ENCODE measurements at regions not wholly inside any gene's neighbourhood (a gene's known extent, or its start where the extent isn't known, plus 50 kb on each side); places are given as distances from the start of the nearest gene placed in this dataset.

- Histone ChIP-seq H3K4me3 (no peak overlapping the region), H3K27ac (no peak overlapping the region), H3K27me3 (no peaks in the 10 kb centered on the region), H3K9me3 (no peaks in the 10 kb centered on the region), H3K4me1 (no peaks in the 10 kb centered on the region), H3K36me3 (no peaks in the 10 kb centered on the region)
- intact Hi-C loops (cut with DNase I; ENCODE audit: low total_unique reads) = no loop called here
- TF ChIP-seq, protein P1, sequence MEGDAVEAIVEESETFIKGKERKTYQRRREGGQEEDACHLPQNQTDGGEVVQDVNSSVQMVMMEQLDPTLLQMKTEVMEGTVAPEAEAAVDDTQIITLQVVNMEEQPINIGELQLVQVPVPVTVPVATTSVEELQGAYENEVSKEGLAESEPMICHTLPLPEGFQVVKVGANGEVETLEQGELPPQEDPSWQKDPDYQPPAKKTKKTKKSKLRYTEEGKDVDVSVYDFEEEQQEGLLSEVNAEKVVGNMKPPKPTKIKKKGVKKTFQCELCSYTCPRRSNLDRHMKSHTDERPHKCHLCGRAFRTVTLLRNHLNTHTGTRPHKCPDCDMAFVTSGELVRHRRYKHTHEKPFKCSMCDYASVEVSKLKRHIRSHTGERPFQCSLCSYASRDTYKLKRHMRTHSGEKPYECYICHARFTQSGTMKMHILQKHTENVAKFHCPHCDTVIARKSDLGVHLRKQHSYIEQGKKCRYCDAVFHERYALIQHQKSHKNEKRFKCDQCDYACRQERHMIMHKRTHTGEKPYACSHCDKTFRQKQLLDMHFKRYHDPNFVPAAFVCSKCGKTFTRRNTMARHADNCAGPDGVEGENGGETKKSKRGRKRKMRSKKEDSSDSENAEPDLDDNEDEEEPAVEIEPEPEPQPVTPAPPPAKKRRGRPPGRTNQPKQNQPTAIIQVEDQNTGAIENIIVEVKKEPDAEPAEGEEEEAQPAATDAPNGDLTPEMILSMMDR (IDR thresholded peaks at IDR 0.05) = no peak
- no peak for DNase-seq
Measured at GRCh38 chrX:15191830-15192229, 78.1 kb downstream of the ASB9 start.

DNA sequence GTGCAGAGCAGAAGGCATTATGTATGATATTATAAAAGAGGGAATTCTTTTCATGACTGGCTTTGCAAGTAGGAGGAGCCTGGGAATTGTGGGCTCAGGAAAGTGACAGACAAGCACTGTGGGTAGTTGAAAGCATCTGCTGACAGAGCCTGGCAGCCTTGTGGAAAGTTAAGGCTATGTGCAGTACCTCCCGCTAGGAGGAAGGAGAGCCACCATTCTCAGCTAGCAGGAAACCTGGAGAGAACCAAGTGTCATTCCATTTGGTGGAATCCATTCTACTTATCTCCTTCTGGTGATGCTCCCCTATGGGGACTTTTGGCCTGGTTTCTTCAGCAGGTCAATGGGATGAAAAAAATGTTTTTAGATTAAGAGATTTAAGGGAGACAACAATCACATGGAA is 81.8 kb downstream of the ASB9 start:
- TF ChIP-seq, protein P1 (IDR thresholded peaks at IDR 0.05) = no peak
- H3K4me3 ChIP-seq = no peak overlapping the region
- intact Hi-C loops (cut with DNase I; ENCODE audit: low total_unique reads) = no loop called here

DNA sequence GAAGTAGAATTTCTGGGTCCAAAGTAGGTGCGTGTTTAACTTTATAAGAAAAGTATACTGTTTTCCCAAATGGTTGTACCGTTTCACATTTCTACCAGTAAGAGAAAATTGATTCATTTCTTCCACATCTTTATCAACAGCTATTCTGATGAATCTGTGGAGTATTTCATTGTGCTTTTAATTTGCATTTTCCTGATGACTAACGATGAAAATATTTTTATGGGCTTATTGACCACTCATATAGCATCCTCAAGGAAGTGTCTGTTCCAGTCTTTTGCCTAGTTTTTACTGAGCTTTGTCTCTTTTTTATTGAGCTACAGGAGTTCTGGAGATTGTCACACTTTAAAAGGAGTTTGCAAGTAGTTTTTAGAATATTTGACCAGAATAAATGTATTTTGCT is 92.6 kb downstream of the ASB9 start:
- H3K9me3 ChIP-seq = no peaks in the 10 kb centered on the region
- no peaks in the 10 kb centered on the region for H3K27me3 ChIP-seq
- no peaks in the 10 kb centered on the region for H3K4me1 ChIP-seq
- no peak overlapping the region for H3K27ac ChIP-seq
- no peaks in the 10 kb centered on the region for H3K36me3 ChIP-seq
- TF ChIP-seq, protein P1 (IDR thresholded peaks at IDR 0.05) = no peak
- intact Hi-C loops (cut with DNase I; ENCODE audit: low total_unique reads) = no loop called here
- no peak for DNase-seq
- no peak overlapping the region for H3K4me3 ChIP-seq

More for the DNA sequence above, 81.8 kb downstream of the ASB9 start:
- no peak overlapping the region for H3K27ac ChIP-seq
- H3K4me1 ChIP-seq = no peaks in the 10 kb centered on the region
- DNase-seq = no peak
- H3K36me3 ChIP-seq = no peaks in the 10 kb centered on the region
- H3K9me3 ChIP-seq = no peaks in the 10 kb centered on the region
- H3K27me3 ChIP-seq = no peaks in the 10 kb centered on the region

- Histone ChIP-seq H3K27me3 (no peaks in the 10 kb centered on the region), H3K27ac (no peak overlapping the region), H3K36me3 (no peaks in the 10 kb centered on the region), H3K4me1 (no peaks in the 10 kb centered on the region), H3K4me3 (no peak overlapping the region), H3K9me3 (no peaks in the 10 kb centered on the region)
- intact Hi-C loops (cut with DNase I; ENCODE audit: low total_unique reads) = no loop called here
- no peak for DNase-seq
- TF ChIP-seq, protein P1 (IDR thresholded peaks at IDR 0.05) = no peak
Measured at GRCh38 chrX:15173411-15173810, 96.5 kb downstream of the ASB9 start.

- H3K4me3 ChIP-seq = no peak overlapping the region
- no peaks in the 10 kb centered on the region for H3K27me3 ChIP-seq
- no peak for DNase-seq
- intact Hi-C loops (cut with DNase I; ENCODE audit: low total_unique reads) = no loop called here
- no peaks in the 10 kb centered on the region for H3K9me3 ChIP-seq
- no peaks in the 10 kb centered on the region for H3K4me1 ChIP-seq
- no peaks in the 10 kb centered on the region for H3K36me3 ChIP-seq
- H3K27ac ChIP-seq = no peak overlapping the region
- TF ChIP-seq, protein P1 (IDR thresholded peaks at IDR 0.05) = no peak
Measured at GRCh38 chrX:15170927-15171326, 99.0 kb downstream of the ASB9 start.

DNA sequence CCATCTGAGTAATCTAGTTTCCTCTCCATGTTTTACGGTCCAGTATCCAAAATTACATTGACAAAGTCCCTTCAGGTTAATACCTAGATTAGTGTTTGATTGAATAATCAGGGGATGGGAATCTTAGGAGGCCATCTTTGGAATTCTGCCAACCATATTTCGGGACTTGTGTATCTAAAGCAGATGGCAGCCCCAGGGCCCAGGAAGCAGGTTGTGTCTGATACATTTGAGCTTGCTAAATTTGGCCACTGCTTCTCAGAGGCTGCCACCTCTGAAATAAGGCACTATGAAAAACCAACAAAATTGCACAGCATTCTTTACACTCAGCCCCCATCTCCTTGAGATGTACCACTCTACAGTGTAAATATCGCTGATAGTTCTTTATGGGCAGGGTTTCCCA is 102.1 kb downstream of the ASB9 start:
- Histone ChIP-seq H3K9me3 (no peaks in the 10 kb centered on the region), H3K36me3 (no peaks in the 10 kb centered on the region), H3K4me1 (no peaks in the 10 kb centered on the region), H3K27me3 (no peaks in the 10 kb centered on the region), H3K4me3 (no peak overlapping the region), H3K27ac (no peak overlapping the region)
- no peak for DNase-seq
- TF ChIP-seq, protein P1 (IDR thresholded peaks at IDR 0.05) = no peak
- intact Hi-C loops (cut with DNase I; ENCODE audit: low total_unique reads) = no loop called here
